GM23338 (cell line): ENCODE measurements at regions not wholly inside any gene's neighbourhood (a gene's known extent, or its start where the extent isn't known, plus 50 kb on each side); places are given as distances from the start of the nearest gene placed in this dataset.

Experiments used
- ATAC-seq: fragments of 200-7000 bp; cut with Tn5 transposase; 3 replicates; pipeline ENCODE4 v1.9.1; 2020
- DNase-seq: peaks from one replicate; pipeline ENCODE4 v3.0.0-alpha.2; 2015; ENCODE audit warnings: low spot score
- H2AFZ ChIP-seq: fragments of 200-600 bp; sonication (generic); 2 replicates; pipeline ENCODE4 v1.8.0; 2016; ENCODE audit warnings: antibody characterized with exemption, mild to moderate bottlenecking, moderate library complexity
- H3F3A ChIP-seq: fragments of 200-600 bp; sonication (generic); replicated peaks from 2 replicates; pipeline ENCODE4 v1.8.0; 2017; ENCODE audit warnings: antibody characterized with exemption, mixed run types, low read depth
- H3K27ac ChIP-seq: fragments of 200-600 bp; sonication (generic); 2 replicates; pipeline ENCODE4 v1.6.1; 2016; ENCODE audit warnings: low read depth
- H3K27me3 ChIP-seq: fragments of 200-600 bp; sonication (generic); 2 replicates; pipeline ENCODE4 v1.8.0; 2016; ENCODE audit warnings: mild to moderate bottlenecking, mixed run types, moderate library complexity; ENCODE audit not compliant: insufficient read depth
- H3K36me3 ChIP-seq: fragments of 200-600 bp; sonication (generic); 2 replicates; pipeline ENCODE4 v1.8.0; 2016; ENCODE audit warnings: mild to moderate bottlenecking; ENCODE audit not compliant: insufficient read depth
- H3K4me1 ChIP-seq: fragments of 200-600 bp; sonication (generic); 2 replicates; pipeline ENCODE4 v1.8.0; 2016; ENCODE audit warnings: mild to moderate bottlenecking, moderate library complexity; ENCODE audit not compliant: insufficient read depth
- H3K4me2 ChIP-seq: fragments of 200-600 bp; sonication (generic); 2 replicates; pipeline ENCODE4 v1.7.1; 2017; ENCODE audit warnings: mixed run types
- H3K4me3 ChIP-seq: fragments of 200-600 bp; sonication (generic); 2 replicates; pipeline ENCODE4 v1.6.1; 2016; ENCODE audit warnings: mixed run types
- H3K79me2 ChIP-seq: fragments of 200-600 bp; sonication (generic); replicated peaks from 2 replicates; pipeline ENCODE4 v1.8.0; 2017; ENCODE audit warnings: mild to moderate bottlenecking; ENCODE audit not compliant: insufficient read depth
- H3K9me2 ChIP-seq: fragments of 200-600 bp; sonication (generic); 2 replicates; pipeline ENCODE4 v1.8.0; 2017; ENCODE audit not compliant: insufficient read depth
- H4K20me1 ChIP-seq: fragments of 200-600 bp; sonication (generic); replicated peaks from 2 replicates; pipeline ENCODE4 v1.8.0; 2017; ENCODE audit warnings: mild to moderate bottlenecking; ENCODE audit not compliant: insufficient read depth
- H3K27ac Mint-ChIP-seq: 2 replicates; pipeline ENCODE4 v1.8.0; 2020; ENCODE audit warnings: inconsistent platforms, mild to moderate bottlenecking, moderate library complexity, mixed read lengths
- H3K27me3 Mint-ChIP-seq: 3 replicates; pipeline ENCODE4 v1.8.0; 2022; ENCODE audit warnings: low read depth, mild to moderate bottlenecking, moderate library complexity, mixed read lengths, inconsistent platforms; ENCODE audit not compliant: insufficient read depth, poor library complexity
- H3K36me3 Mint-ChIP-seq: 3 replicates; pipeline ENCODE4 v1.8.0; 2021; ENCODE audit warnings: low read depth, mild to moderate bottlenecking, inconsistent platforms, moderate library complexity, mixed read lengths
- H3K4me1 Mint-ChIP-seq: 3 replicates; pipeline ENCODE4 v1.8.0; 2020; ENCODE audit warnings: mild to moderate bottlenecking, inconsistent platforms, mixed read lengths
- H3K4me3 Mint-ChIP-seq: 3 replicates; pipeline ENCODE4 v1.8.0; 2021; ENCODE audit warnings: moderate library complexity, mild to moderate bottlenecking, inconsistent platforms, mixed read lengths
- H3K9me3 Mint-ChIP-seq: 3 replicates; pipeline ENCODE4 v1.8.0; 2020; ENCODE audit warnings: moderate library complexity, mild to moderate bottlenecking, inconsistent platforms, mixed read lengths
- CTCF ChIP-seq, 2 experiments: fragments of 200-600 bp in 1 of 2; sonication (generic) in 1 of 2; conservative IDR thresholded peaks; 2 replicates each; pipeline versions ENCODE4 v1.5.1 to v1.6.1; 2016 to 2017; ENCODE audit warnings: antibody characterized with exemption in 2 of 2, low read depth in 2 of 2, mild to moderate bottlenecking in 2 of 2, moderate library complexity in 1 of 2
- ETS1 ChIP-seq: IDR thresholded peaks from 2 replicates; pipeline ENCODE4 v1.6.1; 2016; ENCODE audit warnings: antibody characterized with exemption
- EZH2phosphoT487 ChIP-seq: fragments of 200-600 bp; sonication (generic); IDR thresholded peaks from one replicate; pipeline ENCODE4 v1.8.1; 2018; ENCODE audit warnings: antibody characterized with exemption; ENCODE audit not compliant: unreplicated experiment
- NANOG ChIP-seq: IDR thresholded peaks from 2 replicates; pipeline ENCODE4 v1.6.1; 2016; ENCODE audit warnings: antibody characterized with exemption, borderline replicate concordance
- POLR2AphosphoS5 ChIP-seq: IDR thresholded peaks from 2 replicates; pipeline ENCODE4 v1.6.1; 2016; ENCODE audit warnings: antibody characterized with exemption, low read depth
- REST ChIP-seq: IDR thresholded peaks from one replicate; pipeline ENCODE4 v1.6.1; 2018; ENCODE audit warnings: antibody characterized with exemption; ENCODE audit not compliant: unreplicated experiment
- ZNF462 ChIP-seq: fragments of 250-450 bp; sonication (Bioruptor Pico); IDR thresholded peaks from 2 replicates; pipeline ENCODE4 v1.5.0; 2020; ENCODE audit warnings: mild to moderate bottlenecking, moderate library complexity

GRCh38 chr3:164040991-164041390 is 1037.3 kb downstream of the SI start:
- H3K9me2 ChIP-seq = no peaks in the 10 kb centered on the region
- Mint-ChIP-seq H3K4me1 (no peaks in the 10 kb centered on the region), H3K4me3 (no peak overlapping the region), H3K36me3 (peaks cover 3% of the 10 kb centered on the region; the same call in 1 of the 3 replicates), H3K27ac (no peak overlapping the region), H3K9me3 (no peaks in the 10 kb centered on the region; the same call in 2 of the 3 replicates), H3K27me3 (peaks cover 2% of the 10 kb centered on the region)
- ATAC-seq = no peak
- H2AFZ ChIP-seq = no peak overlapping the region
- no peaks in the 10 kb centered on the region for H3K36me3 ChIP-seq
- H4K20me1 ChIP-seq = no peaks in the 10 kb centered on the region
- H3K4me2 ChIP-seq = no peak overlapping the region
- no peak overlapping the region for H3K27ac ChIP-seq
- TF ChIP-seq ZNF462 = no peak
- no peak for TF ChIP-seq REST
- no peak for TF ChIP-seq CTCF (conservative IDR thresholded peaks at IDR 0.05; ENCODE audit: low read depth in 2 of 2)
- TF ChIP-seq EZH2phosphoT487 = no peak
- no peak for TF ChIP-seq POLR2AphosphoS5
- TF ChIP-seq ETS1 = no peak
- no peak for TF ChIP-seq NANOG
- no peaks in the 10 kb centered on the region for H3K27me3 ChIP-seq
- no peaks in the 10 kb centered on the region for H3K79me2 ChIP-seq
- DNase-seq = no peak
- no peaks in the 10 kb centered on the region for H3F3A ChIP-seq
- H3K4me3 ChIP-seq = no peak overlapping the region
- no peaks in the 10 kb centered on the region for H3K4me1 ChIP-seq
